Uterus (tissue), 3 donors: ENCODE measurements at regions not wholly inside any gene's neighbourhood (a gene's known extent, or its start where the extent isn't known, plus 50 kb on each side); places are given as distances from the start of the nearest gene placed in this dataset.

Experiments
- DNase-seq, 2 donors: peaks; one replicate each; pipeline ENCODE4 v3.0.0-alpha.2; 2019 to 2020
- H3K27ac ChIP-seq, 2 donors: fragments of 200-600 bp; sonication (generic); 1 replicate in 1 of 2; 2 replicates in 1 of 2; pipeline ENCODE4 v1.5.1; 2016 to 2018
- H3K27me3 ChIP-seq, 2 donors: fragments of 200-600 bp; sonication (generic); one replicate each; pipeline ENCODE4 v1.5.1; 2018 to 2019; ENCODE audit warnings: control low read depth in 1 of 2
- H3K36me3 ChIP-seq, 2 donors: fragments of 200-600 bp; sonication (generic); one replicate each; pipeline ENCODE4 v1.5.1; 2019; ENCODE audit warnings: control low read depth in 1 of 2
- H3K4me1 ChIP-seq, 2 donors: fragments of 200-600 bp; sonication (generic); one replicate each; pipeline ENCODE4 v1.5.1; 2018 to 2019; ENCODE audit warnings: control low read depth in 1 of 2
- H3K4me3 ChIP-seq, 2 donors: fragments of 200-600 bp; sonication (generic); 1 replicate in 1 of 2; 2 replicates in 1 of 2; pipeline ENCODE4 v1.5.1; 2018 to 2019; ENCODE audit warnings: mild to moderate bottlenecking in 1 of 2
- H3K9me3 ChIP-seq, 2 donors: fragments of 200-600 bp; sonication (generic); one replicate each; pipeline ENCODE4 v1.5.1; 2019; ENCODE audit warnings: control low read depth in 1 of 2
- CTCF ChIP-seq, 4 experiments: fragments of 200-600 bp in 2 of 4; fragments of 450-650 bp in 2 of 4; sonication (generic) in 2 of 4; IDR thresholded peaks; one replicate each; pipeline ENCODE4 v1.5.1; 2016 to 2019; ENCODE audit warnings: antibody characterized with exemption in 4 of 4, mild to moderate bottlenecking in 2 of 4, moderate library complexity in 1 of 4
- POLR2A ChIP-seq, 2 donors: fragments of 450-650 bp; IDR thresholded peaks; one replicate each; pipeline ENCODE4 v1.6.1; 2016; ENCODE audit warnings: antibody characterized with exemption in 2 of 2, mild to moderate bottlenecking in 1 of 2, moderate library complexity in 1 of 2
- intact Hi-C: fragments of 100-400 bp; cut with DNase I; formaldehyde crosslinking; loops from one replicate; pipeline ENCODE4 v1.15.1; 2023; ENCODE audit warnings: low total_unique reads
- donor health status: DM: yes; HTN: yes; CAD: no.

GRCh38 chr2:234266952-234267351, 216.4 kb downstream of the SPP2 start:
- no peak overlapping the region for H3K4me3 ChIP-seq
- no peaks in the 10 kb centered on the region for H3K4me1 ChIP-seq
- no peak for TF ChIP-seq POLR2A (IDR thresholded peaks at IDR 0.05)
- no peak for TF ChIP-seq CTCF (IDR thresholded peaks at IDR 0.05)
- intact Hi-C loops = no loop called here
- no peak overlapping the region for H3K27ac ChIP-seq
- no peak for DNase-seq
- no peaks in the 10 kb centered on the region for H3K27me3 ChIP-seq
- no peaks in the 10 kb centered on the region for H3K36me3 ChIP-seq
- H3K9me3 ChIP-seq = no peaks in the 10 kb centered on the region

- no peaks in the 10 kb centered on the region for H3K4me1 ChIP-seq
- H3K9me3 ChIP-seq = no peaks in the 10 kb centered on the region
- no peaks in the 10 kb centered on the region for H3K27me3 ChIP-seq
- no peak overlapping the region for H3K27ac ChIP-seq
- intact Hi-C loops = no loop called here
- TF ChIP-seq POLR2A (IDR thresholded peaks at IDR 0.05) (no peak), CTCF (IDR thresholded peaks at IDR 0.05) (no peak)
- no peak for DNase-seq
- no peaks in the 10 kb centered on the region for H3K36me3 ChIP-seq
- H3K4me3 ChIP-seq = no peak overlapping the region
Measured at GRCh38 chr2:234265206-234265605, 214.7 kb downstream of the SPP2 start.

- Histone ChIP-seq H3K36me3 (no peaks in the 10 kb centered on the region), H3K4me3 (no peak overlapping the region), H3K27ac (no peak overlapping the region), H3K9me3 (no peaks in the 10 kb centered on the region), H3K4me1 (no peaks in the 10 kb centered on the region), H3K27me3 (no peaks in the 10 kb centered on the region)
- no peak for TF ChIP-seq POLR2A (IDR thresholded peaks at IDR 0.05)
- TF ChIP-seq CTCF (IDR thresholded peaks at IDR 0.05) = no peak
- intact Hi-C loops = no loop called here
- DNase-seq = no peak
Measured at GRCh38 chr2:234261736-234262135, 211.2 kb downstream of the SPP2 start.

GRCh38 chr2:234259440-234259839, 208.9 kb downstream of the SPP2 start:
- no peak overlapping the region for H3K27ac ChIP-seq

GRCh38 chr2:234258562-234259141, 208.2 kb downstream of the SPP2 start:
- TF ChIP-seq POLR2A (IDR thresholded peaks at IDR 0.05) (no peak), CTCF (IDR thresholded peaks at IDR 0.05) (no peak)
- Histone ChIP-seq H3K4me3 (no peak overlapping the region), H3K27ac (no peak overlapping the region), H3K9me3 (no peaks in the 10 kb centered on the region), H3K36me3 (no peaks in the 10 kb centered on the region), H3K27me3 (no peaks in the 10 kb centered on the region), H3K4me1 (no peaks in the 10 kb centered on the region)
- intact Hi-C loops = no loop called here
- DNase-seq = no peak

More at GRCh38 chr2:234259440-234259839, 208.9 kb downstream of the SPP2 start:
- H3K36me3 ChIP-seq = no peaks in the 10 kb centered on the region
- no peaks in the 10 kb centered on the region for H3K27me3 ChIP-seq
- no peak overlapping the region for H3K4me3 ChIP-seq
- H3K9me3 ChIP-seq = no peaks in the 10 kb centered on the region
- TF ChIP-seq CTCF (IDR thresholded peaks at IDR 0.05) = no peak
- TF ChIP-seq POLR2A (IDR thresholded peaks at IDR 0.05) = no peak
- intact Hi-C loops = no loop called here
- no peak for DNase-seq
- no peaks in the 10 kb centered on the region for H3K4me1 ChIP-seq
